SK-MEL-5 (cell line): ENCODE measurements at regions not wholly inside any gene's neighbourhood (a gene's known extent, or its start where the extent isn't known, plus 50 kb on each side); places are given as distances from the start of the nearest gene placed in this dataset.

Experiments
- DNase-seq: peaks from one replicate; pipeline ENCODE4 v3.0.0-alpha.2; 2016; ENCODE audit warnings: low read depth, low spot score
- in situ Hi-C: cut with HindIII; loops from 2 replicates; pipeline ENCODE4 v1.10.0; 2016; ENCODE audit warnings: low sequenced_read_pairs, high pct_unique_total_duplicates, low pct_unique_long_range_greater_than_20kb

DNA sequence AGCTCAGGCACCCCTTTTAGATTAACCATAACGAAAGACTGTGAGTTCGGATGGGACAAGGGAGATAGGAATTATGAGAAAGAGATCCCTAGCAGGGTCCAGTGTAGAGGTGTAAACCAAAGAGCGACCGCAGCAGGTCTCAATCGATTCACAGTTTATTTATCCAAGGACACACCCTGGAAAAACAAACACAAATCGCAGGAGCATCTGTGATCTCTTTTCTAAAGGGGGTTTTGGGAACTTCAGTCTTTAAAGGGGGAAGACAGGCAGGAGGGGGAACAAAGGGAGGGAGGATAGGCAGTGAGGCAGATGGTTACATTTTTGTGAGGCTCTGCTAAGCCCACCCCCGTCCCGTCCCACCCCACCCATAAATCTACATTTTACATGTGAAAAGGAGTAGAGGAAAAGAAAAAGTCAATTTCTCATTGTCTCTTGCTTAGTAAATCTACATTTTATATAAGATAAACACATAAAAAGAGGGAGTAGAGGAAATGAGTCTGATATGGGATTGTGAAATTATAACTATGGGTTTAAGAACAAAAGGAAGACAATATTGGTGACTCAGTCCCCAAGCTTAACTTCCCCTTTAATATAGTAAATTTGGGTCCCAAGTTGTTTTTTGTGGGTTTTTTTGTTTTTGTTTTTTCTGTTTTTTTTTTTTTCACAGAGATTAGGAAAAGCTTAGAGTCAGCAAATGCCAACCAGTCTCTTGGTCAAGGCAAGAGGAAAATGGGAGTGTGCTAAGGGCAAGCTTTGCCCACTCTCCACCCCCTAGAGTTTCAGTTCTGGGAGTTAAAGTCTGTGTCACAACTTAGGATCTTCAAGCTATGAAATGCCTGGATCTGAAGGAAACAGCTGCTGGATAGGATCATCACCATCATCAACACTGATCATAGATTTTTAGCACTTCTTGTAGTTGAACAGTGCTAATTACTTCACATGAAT lies 160.9 kb upstream of the CDH5 start:
- in situ Hi-C loops = no loop called here
- no peak for DNase-seq

DNA sequence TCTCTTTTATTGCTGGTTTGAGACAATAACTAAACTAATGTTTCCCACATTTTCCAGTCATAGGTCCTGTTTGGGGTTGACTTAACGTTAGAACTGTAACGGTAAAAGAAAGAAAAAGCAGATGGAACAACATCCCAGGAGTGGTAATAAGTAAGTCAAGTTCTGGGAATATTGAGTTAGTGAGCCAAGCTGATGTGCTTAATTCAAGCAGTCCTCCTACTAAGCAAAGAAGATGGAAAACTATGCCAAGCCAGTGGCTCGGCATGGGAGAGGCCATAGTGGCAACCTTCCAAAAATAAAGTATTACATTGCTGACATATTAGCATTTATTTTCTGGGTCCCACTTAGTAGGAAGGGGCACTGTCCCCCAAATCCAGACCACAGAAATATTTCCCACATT lies 161.7 kb upstream of the CDH5 start:
- DNase-seq = no peak
- in situ Hi-C loops = no loop called here

DNA sequence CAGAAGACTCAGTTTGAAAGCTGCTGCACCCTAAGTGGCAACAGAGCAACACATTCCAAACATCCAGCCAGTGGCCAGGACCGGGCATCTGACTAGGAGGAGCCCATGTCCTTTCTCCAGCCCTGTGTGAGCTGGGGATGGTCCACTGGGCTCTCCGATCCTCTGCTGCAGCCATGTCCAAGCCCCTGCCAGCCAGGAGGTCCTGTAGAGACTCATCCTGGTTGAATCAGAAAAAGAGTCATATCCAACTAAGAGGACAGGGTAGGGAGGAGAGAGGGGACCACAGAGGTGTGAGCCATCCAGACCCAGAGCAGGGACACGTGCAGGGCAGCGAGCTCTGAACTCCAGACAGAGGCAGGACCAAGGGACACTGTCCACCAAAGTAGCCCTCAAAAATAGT lies 163.0 kb upstream of the CDH5 start:
- in situ Hi-C loops = no loop called here
- no peak for DNase-seq

DNA sequence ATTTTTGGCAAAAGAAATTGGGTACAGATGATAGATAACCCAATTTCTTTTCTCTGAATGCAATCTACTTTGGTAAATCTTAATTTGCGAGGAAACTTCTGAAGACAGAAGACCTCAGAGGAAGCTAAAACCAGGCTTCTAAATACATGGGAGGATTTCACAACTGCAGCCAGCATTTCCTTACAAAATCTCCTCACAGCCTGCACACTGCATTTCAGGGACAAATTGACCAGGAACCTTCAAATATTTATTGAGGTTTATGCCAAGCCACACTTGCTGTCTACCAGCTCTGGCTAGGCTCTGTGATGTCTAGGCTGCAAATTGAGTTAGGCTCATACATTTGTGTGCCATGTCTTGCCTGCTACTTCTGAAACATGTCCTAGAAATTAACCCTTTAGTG lies 167.3 kb upstream of the CDH5 start:
- in situ Hi-C loops = no loop called here

DNA sequence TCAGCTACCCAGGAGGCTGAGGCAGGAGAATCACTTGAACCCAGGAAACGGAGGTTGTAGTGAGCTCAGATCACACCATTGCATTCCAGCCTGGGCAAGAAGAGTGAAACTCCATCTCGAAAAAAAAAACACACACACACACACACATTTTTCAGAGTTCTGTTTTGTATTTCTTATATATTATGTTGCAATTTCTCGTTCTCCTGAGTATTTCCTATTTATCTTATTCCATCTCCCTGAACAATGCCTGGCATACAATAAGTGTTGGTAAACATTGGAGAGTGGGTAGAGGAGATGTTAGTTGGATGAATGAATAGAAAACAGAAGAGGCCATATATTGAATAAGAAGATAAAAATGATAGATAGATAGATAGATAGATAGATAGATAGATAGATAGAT lies 167.8 kb upstream of the CDH5 start:
- in situ Hi-C loops = no loop called here
- no peak for DNase-seq

More for the DNA sequence above, 167.3 kb upstream of the CDH5 start:
- DNase-seq = no peak

DNA sequence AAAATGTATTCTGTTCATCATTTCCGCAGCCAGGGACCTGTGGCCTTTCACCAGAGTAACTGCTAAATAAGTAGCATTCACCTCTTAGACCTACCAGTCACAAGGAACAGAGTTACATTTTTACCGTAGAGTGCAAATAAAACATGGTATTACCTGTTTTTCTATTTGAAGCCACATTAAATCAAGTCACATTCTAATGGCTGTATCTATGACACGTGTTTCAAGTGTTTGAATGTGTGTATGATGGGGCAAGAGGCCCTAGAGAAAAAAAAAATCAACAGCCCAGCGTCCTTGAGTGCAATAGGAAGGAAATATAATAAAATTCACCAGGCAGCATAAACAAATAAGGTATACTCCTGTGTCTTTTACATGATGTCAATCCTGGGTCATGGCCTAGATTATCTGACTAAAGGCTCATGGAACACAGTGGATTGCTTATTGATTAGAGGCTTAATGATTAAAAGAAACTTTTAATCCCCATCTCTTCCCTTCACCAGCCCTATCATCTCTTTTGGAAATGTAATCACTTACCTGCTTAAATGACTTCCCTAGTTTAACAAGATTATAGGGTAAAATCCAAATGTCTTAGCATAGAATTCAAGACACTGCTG lies 168.7 kb upstream of the CDH5 start:
- in situ Hi-C loops = no loop called here
- DNase-seq = no peak

DNA sequence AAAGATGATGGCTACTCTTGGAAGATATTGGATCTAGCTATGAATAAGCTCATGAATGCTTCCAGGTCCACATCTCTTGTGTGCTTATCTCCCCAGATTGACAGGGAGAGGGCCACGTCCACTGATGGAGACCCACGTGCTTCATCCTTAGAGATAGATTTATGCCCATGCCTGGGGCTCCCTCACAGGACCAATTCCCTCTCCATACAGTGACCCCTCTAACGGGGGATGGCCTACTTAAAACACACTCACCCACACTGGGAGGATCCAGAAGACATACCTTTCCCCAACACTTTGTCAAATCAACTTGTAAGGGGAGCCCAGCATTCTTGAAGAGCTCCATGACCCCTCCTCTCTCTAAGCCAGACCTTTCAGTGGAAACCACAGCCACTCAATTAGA lies 169.7 kb upstream of the CDH5 start:
- in situ Hi-C loops = no loop called here

DNA sequence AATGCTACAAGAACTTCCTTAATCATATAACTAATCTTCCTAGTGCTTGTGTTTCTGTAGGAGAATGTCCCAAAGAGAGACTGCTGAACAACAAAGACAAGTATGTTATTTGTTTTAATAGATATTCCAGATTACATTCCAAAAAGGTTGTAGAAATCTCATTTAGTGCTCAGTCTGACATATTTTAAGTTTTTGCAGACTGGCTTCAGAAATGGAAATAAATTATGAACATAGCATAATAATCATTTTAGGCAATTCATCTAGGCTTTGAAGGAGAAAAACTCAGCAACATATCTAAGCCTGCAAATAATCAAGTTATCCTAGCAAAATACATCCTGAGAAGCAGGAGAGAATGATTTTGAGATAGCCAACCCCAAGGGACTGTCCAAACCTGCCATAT lies 171.6 kb upstream of the CDH5 start:
- no peak for DNase-seq
- in situ Hi-C loops = no loop called here

More for the DNA sequence above, 169.7 kb upstream of the CDH5 start:
- no peak for DNase-seq

DNA sequence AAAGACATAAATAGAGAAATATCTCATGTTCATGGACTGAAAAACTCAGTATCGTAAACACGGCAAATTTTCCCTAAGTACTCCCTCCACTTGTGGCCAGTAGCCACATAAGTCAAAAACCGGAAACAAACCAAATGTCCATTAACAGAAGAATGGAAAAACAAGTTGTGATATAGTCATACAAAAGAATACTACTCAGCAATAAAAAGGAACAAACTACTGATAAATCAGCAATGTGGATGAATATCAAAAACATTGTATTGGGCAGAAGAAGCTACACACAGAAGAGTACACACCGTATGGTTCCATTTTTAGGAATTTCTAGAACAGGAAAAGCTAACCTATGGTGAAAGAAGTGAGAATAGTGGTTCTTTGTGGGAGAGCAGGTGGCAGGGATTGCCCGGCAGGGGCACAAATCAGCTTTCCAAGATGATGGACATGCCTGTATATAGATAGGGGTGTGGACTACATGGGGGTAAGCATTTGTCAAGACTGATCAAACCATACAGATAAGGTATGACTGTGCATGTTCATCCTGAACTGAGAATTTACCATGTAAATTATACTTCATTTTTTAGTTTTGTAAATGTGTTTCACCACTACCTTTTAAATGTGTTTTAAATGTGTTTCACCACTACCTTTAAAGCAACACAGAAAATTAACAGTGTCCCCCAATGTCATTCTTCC lies 172.8 kb upstream of the CDH5 start:
- in situ Hi-C loops = no loop called here
- no peak for DNase-seq

DNA sequence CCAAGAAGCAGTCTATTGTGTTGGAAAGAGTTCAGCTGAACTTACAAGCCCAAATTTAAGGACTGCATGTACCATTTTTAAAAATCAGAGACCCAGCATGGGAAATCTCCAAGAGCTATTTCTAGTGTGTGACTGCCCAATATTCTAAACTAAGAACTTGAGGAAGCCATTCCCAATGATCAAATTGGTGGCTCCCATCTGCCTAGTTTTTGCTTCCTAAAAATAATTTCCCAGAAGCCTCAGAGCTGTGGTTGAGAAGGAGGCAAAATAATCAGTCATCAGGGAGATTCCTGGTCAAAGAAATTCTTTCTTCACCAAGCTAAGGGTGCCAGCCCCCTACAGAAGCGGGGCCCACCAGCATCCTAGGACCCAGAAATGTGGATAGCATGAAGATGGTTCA lies 176.1 kb upstream of the CDH5 start:
- in situ Hi-C loops = no loop called here
- DNase-seq = no peak

DNA sequence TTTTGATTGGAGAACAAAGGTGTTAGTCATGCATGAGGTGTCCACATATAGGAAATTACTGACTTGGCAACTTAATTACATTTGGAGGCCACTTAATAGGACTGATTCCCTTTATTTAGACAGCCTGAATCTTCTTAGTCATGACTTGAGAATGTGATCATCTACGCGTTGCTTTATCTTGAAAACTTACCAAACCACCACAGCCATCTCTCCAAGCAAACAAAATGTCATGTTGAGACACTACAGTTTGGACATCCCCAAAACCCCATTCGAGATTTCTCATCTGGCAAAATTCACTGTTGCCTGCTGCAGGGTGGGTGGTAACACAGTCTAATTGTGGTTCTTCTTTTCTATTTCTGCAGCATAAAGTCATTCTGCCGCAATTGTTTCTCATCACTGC lies 176.5 kb upstream of the CDH5 start:
- DNase-seq = no peak
- in situ Hi-C loops = no loop called here

DNA sequence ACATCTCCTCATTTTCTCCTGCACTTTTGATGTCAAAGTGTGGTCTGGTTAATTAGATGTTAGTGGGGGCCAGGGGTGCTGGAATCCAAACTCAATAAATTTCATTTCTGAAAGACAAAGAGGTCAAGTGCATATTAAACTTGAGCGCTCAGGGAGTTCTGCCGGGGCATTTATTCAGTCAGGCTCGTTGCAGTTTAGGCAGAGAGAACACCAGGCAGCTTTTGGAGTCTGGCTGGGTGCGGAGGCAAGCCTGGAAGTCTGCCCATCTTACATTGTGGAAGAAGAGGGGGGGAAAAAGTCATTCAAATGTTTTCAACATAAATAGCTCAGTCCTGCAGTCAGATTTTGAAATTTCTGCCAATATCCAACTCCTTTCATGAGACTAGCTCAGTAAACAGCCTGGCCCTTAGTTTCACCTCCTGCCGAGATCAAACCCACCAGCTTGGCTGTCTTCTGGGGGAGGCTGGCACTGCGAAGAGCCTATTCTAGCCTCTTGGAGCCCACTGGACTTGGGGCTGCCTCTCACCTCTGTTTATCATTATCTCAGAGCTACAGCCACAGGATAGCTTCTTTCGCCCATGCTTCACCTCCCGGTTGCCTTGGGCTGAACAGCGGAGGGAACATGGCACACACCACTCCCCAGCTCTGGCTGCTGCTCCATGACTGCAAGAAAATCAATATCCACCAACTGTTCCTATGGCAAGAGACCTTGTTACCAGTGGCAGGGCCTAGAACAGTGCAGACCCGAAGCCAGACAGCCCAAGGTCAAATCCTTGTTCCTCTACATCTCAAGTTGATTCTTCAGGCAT lies 177.4 kb upstream of the CDH5 start:
- no peak for DNase-seq
- in situ Hi-C loops = no loop called here

DNA sequence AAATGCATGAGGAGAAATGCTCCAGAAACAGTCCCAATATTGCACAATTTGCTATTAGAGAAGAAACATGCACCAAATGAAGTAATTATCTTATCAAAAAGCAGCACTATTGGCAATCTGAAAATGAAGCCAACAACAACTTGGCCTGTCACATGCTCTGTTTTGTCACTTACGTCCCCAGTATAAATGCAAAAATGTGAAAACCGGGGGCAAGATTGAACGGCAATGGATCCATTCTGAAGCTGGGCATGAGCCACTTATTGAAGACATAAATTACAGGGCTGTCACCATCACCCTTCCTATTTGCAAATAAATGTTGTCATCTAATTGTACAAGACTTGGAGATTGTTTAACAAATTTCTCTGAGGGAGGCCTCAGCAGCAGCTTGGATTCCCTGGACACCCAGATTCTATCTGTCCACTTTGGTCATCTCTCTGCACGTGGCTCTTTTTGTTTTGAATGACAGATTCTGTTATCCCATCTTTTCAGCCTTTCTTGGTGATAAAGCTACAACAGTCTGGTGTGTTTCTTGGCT lies 180.2 kb upstream of the CDH5 start:
- in situ Hi-C loops = no loop called here
- DNase-seq = no peak

DNA sequence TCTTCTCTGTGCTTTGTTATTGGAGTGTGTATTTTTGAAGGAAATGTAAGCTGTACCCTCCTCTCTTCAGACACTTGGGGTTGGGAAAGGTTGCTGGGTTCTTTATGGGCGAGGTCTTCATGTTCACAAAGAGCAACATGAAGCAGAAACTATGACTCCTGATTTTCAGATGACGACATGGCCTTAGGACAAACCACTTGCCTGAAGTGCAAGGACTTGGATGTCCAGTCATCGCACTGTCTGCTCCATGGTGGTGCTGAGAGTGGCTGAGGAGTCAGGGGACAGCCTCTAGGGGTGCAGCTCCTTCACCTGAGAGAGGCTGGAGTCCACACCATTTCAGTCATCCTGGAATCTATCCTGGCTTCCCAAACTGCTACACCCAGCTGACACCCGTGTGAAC lies 183.9 kb upstream of the CDH5 start:
- in situ Hi-C loops = no loop called here
- DNase-seq = no peak

DNA sequence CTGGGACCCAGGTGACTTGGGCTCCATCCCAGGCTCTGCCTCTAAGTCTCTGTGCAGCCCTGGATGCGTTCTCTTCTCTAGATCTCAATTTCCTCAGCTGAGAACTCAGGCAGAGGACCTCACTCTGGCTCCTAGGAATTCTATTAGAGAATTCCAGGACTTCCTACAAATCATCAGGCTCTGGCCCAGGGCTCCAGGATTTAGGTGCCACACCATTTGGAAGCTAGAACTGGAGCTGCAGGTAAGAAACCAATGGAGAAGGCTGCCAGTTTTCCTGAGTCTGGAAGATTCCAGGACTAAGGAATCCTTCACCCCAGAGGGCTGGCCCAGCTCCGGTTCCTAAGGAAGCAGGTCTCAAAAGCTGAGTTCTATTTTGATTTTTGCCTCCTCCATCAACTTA lies 189.8 kb upstream of the CDH5 start:
- in situ Hi-C loops = no loop called here
- no peak for DNase-seq

DNA sequence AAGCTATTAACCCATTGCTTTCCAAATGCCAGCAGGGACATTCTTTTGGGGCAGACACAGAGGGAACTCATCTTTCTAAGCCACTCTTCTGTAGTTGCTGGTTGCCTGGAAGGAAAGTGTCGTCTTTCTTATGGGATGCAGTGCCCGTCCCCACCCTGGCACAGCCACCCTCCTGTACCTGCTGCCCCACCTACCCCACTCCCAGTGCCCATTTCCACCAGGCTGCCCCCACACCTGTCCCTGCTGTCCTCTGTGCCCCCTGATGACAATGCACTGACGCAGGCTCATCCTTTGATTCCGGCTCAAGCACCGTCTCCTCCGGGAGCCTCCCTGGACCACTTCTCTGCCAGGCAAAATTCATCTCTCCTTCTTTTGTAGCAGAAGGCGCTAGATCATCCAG lies 190.4 kb upstream of the CDH5 start:
- DNase-seq = no peak
- in situ Hi-C loops = no loop called here

DNA sequence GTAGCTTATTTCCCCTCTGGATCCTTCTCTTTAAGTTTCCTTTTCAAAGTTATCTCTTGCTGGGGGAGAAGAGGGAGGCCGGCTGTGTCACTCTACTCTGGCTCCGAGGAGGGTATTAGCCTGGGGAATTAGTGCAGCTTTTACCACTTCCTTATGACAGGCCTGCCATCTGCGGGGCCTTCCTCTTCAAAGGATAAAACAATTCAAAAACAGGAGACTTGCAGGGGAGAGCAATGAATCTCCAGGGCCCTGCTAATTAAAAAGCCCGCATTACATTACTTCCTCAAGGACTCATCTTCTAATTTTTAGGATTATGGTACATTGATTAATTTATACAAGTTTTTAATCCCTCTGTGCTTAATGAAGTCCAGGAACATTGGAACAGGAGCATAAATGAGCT lies 190.9 kb upstream of the CDH5 start:
- no peak for DNase-seq
- in situ Hi-C loops = no loop called here

DNA sequence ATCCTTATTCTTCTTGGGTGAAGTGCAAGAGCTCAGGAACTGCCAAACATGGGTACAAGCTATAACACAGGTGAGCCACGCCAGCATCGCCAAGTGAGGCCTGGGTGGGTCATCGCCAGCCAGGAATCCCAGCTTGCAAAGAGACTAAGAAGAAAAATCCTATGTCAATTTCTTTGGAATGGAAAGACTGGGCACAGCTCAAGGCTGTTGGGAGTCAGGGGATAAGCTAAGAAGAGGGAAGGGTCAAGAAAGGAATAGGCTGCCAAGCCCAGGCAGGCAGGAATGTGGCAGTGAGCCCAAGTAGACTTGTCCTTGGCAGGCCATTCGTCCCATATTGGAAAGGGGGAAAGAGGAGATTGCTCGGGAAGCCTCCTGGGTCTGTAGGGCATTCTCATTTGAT lies 191.4 kb upstream of the CDH5 start:
- no peak for DNase-seq
- in situ Hi-C loops = no loop called here
